NCI-H82 treated with DMSO at 0.1 percent for 48 hours (cell line): ENCODE measurements at regions not wholly inside any gene's neighbourhood (a gene's known extent, or its start where the extent isn't known, plus 50 kb on each side); places are given as distances from the start of the nearest gene placed in this dataset.
A peak's percentile ranks its signal among the peaks of the same experiment; 100 is the strongest.
"Not testable (repeated sequence)": the region's sequence is repeated elsewhere in the genome, so short reads cannot be mapped to it uniquely, and the experiment has no call there.

Source experiments
- DNase-seq: peaks from one replicate; lab custom pipeline; 2025; ENCODE audit not compliant: unreplicated experiment; lab: John Stamatoyannopoulos, UW

- DNase-seq = no peak
Measured at GRCh38 chr1:168490306-168490705, 53.5 kb downstream of the XCL2 start.

- no peak for DNase-seq
Measured at GRCh38 chr1:168488138-168488537, 55.7 kb downstream of the XCL2 start.

- DNase-seq = not testable (repeated sequence)
Measured at GRCh38 chr1:168486820-168487219, 57.0 kb downstream of the XCL2 start.

- no peak for DNase-seq
Measured at GRCh38 chr1:168485048-168485447, 58.7 kb downstream of the XCL2 start.

- DNase-seq = no peak
Measured at GRCh38 chr1:168484083-168484482, 59.7 kb downstream of the XCL2 start.

GRCh38 chr1:168483539-168483938, 60.3 kb downstream of the XCL2 start:
- DNase-seq = no peak

- no peak for DNase-seq
Measured at GRCh38 chr1:168482106-168482505, 61.7 kb downstream of the XCL2 start.

- DNase-seq = no peak
Measured at GRCh38 chr1:168481586-168481985, 62.2 kb downstream of the XCL2 start.

- no peak for DNase-seq
Measured at GRCh38 chr1:168480997-168481396, 62.8 kb downstream of the XCL2 start.

- no peak for DNase-seq
Measured at GRCh38 chr1:168477792-168478191, 66.0 kb downstream of the XCL2 start.

- DNase-seq = no peak
Measured at GRCh38 chr1:168476588-168477385, 67.0 kb downstream of the XCL2 start.

GRCh38 chr1:168474322-168474721, 69.5 kb downstream of the XCL2 start:
- DNase-seq = no peak

- DNase-seq = no peak
Measured at GRCh38 chr1:168473126-168473525, 70.7 kb downstream of the XCL2 start.

- DNase-seq = no peak
Measured at GRCh38 chr1:168472223-168472622, 71.6 kb downstream of the XCL2 start.

GRCh38 chr1:168470901-168471431, 72.8 kb downstream of the XCL2 start:
- DNase-seq = peak; percentile 73

- DNase-seq = peak; percentile 95
Measured at GRCh38 chr1:168469690-168470089, 74.1 kb downstream of the XCL2 start.

GRCh38 chr1:168468822-168469221, 75.0 kb downstream of the XCL2 start:
- no peak for DNase-seq

- DNase-seq = no peak
Measured at GRCh38 chr1:168468042-168468809, 75.6 kb downstream of the XCL2 start.

GRCh38 chr1:168467452-168467851, 76.3 kb downstream of the XCL2 start:
- DNase-seq = no peak

GRCh38 chr1:168466714-168467131, 77.1 kb downstream of the XCL2 start:
- no peak for DNase-seq

- DNase-seq = peak; percentile 97
Measured at GRCh38 chr1:168466092-168466713, 77.6 kb downstream of the XCL2 start.

GRCh38 chr1:168461108-168461507, 82.7 kb downstream of the XCL2 start:
- not testable (repeated sequence) for DNase-seq
